Activated CD8-positive, alpha-beta T cell treated with anti-CD3 and anti-CD28 coated beads, Interleukin-2, amount 10 ng/mL, durations not matched to agents 7 days and 5 days (primary cell): ENCODE measurements at regions not wholly inside any gene's neighbourhood (a gene's known extent, or its start where the extent isn't known, plus 50 kb on each side); places are given as distances from the start of the nearest gene placed in this dataset.

Experiments used
- ATAC-seq: fragments of 150-1000 bp; cut with Tn5 transposase; one replicate; pipeline ENCODE4 v1.10.0; 2021; ENCODE audit warnings: moderate library complexity
- CTCF ChIA-PET: fragments of 350-600 bp; sonication (Branson Sonifier 250); formaldehyde crosslinking; loops from one replicate; lab custom pipeline; 2021; ENCODE audit warnings: antibody characterized with exemption; lab: Charles Lee
- POLR2A ChIA-PET: fragments of 350-600 bp; sonication (Branson Sonifier 250); formaldehyde crosslinking; loops from one replicate; lab custom pipeline; 2021; ENCODE audit warnings: antibody characterized with exemption; lab: Charles Lee
- DNase-seq: peaks from one replicate; pipeline ENCODE4 v3.0.0-alpha.2; 2020
- H3K27ac Mint-ChIP-seq: one replicate; pipeline ENCODE4 v1.8.0; 2021; ENCODE audit warnings: mild to moderate bottlenecking, mixed read lengths
- H3K27me3 Mint-ChIP-seq: one replicate; pipeline ENCODE4 v1.8.0; 2021; ENCODE audit warnings: low read depth, mixed read lengths
- H3K36me3 Mint-ChIP-seq: one replicate; pipeline ENCODE4 v1.8.0; 2021; ENCODE audit warnings: low read depth, mixed read lengths
- H3K4me1 Mint-ChIP-seq: one replicate; pipeline ENCODE4 v1.8.0; 2021; ENCODE audit warnings: low read depth, mixed read lengths
- H3K4me3 Mint-ChIP-seq: one replicate; pipeline ENCODE4 v1.8.0; 2021; ENCODE audit warnings: mild to moderate bottlenecking, mixed read lengths
- H3K9me3 Mint-ChIP-seq: one replicate; pipeline ENCODE4 v1.8.0; 2022; ENCODE audit warnings: mixed read lengths; ENCODE audit not compliant: insufficient read depth

DNA sequence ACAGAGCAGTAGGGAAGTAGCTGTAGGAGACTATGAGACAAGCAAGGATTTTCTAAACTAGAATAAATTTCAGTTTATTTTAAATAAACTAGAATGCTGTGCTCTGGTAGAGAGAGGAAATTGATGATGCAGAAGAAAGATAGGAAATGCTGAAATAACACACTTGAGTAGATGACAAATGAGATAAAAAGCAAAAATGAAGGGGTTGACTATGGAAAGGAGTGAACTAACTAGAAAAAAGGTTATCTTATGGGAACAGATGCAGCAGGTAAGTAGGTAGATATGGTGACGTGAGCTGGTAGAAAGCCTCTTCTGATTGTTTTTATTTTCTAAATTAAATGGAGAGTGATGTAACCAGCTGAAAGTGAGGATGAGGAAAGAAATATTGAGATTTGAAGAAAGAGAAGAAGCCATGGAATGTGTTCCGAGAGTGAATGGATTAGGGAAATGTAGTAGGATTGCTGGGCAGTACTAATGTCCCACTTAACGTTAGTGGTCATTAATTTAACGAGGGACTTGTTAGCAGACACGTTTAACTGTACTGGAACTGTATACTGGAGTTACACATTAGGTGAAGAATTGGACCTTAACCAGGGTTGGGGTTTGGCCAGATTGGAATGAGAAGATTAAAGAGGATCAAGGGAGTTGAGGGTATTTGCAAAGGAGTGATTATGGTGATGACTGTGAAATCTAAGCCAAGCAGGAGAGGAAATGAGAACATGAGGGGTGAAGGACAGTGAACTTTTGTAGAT lies 196.5 kb downstream of the TANC2 start:
- POLR2A ChIA-PET: no interaction called here
- Mint-ChIP-seq H3K27me3 (peaks cover 3% of the 10 kb centered on the region), H3K36me3 (no peaks in the 10 kb centered on the region), H3K4me1 (no peaks in the 10 kb centered on the region), H3K27ac (no peak overlapping the region), H3K9me3 (no peaks in the 10 kb centered on the region), H3K4me3 (no peak overlapping the region)
- DNase-seq (no peak), ATAC-seq (no peak)
- CTCF ChIA-PET: no interaction called here

DNA sequence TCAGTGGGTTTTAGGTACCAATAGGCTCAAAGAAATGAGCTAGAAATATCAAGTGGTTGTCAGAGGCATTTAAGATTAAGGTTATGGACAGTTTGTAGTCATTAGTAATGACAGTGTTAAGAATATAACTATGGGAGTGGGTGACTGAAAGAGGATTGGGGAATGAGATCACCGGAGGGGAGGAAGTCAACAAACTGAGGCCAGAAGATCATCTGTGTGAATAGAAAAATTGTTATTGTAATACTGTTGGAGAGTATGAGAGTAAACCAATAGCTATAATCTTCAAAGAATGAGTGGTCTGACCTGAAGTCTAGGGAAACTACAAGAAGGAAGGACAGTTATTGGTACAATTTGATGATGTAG lies 197.1 kb downstream of the TANC2 start:
- Mint-ChIP-seq H3K36me3 (no peaks in the 10 kb centered on the region), H3K27me3 (peaks cover 3% of the 10 kb centered on the region), H3K9me3 (no peaks in the 10 kb centered on the region), H3K27ac (no peak overlapping the region), H3K4me1 (no peaks in the 10 kb centered on the region), H3K4me3 (no peak overlapping the region)
- DNase-seq (no peak), ATAC-seq (no peak)
- ChIA-PET CTCF (no interaction called here), POLR2A (no interaction called here)

DNA sequence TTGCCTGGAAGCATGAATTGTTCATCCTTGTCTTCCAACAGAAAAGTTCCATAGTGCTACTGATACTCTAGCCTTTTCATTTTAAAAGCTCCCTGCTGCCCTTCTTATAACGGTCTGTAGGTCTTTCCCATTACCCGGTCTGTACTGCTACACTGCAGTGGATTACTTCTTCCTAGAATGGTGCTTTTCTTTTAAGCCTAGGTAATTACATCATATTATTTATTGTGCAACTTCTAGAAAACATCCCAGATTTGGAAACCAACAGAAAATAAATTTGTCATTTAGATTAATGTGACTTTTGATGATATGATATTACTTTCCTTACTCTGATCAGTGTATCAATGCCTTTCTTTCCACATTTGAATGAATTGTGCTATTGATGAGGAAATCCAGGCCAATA lies 199.4 kb downstream of the TANC2 start:
- no peaks in the 10 kb centered on the region for H3K36me3 Mint-ChIP-seq
- CTCF ChIA-PET: interaction anchor here (0.7 kb wide), 1 partner anchor 9 kb away, joined by 3 read pairs; no protein-coding TSS in a partner anchor

DNA sequence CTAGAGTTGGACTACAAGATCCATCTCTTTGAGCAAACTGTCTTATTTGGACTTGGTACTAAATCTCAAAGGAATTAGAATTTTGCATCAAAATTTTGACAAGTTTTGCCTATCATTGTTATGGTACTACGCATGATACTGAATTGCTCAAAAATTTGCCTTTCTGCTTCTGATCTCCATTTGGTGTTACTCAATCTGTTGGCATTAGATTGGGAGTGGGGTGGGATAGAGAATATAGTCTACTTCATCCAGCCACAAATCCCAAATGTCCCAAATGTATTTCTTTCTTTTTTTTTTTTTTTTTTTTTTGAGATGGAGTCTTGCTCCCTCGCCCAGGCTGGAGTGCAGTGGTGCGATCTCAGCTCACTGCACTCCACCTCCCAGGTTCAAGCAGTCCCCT lies 204.8 kb downstream of the TANC2 start:
- H3K27me3 Mint-ChIP-seq: peaks cover 3% of the 10 kb centered on the region
- no peaks in the 10 kb centered on the region for H3K4me1 Mint-ChIP-seq
- H3K4me3 Mint-ChIP-seq: no peak overlapping the region
- H3K9me3 Mint-ChIP-seq: no peaks in the 10 kb centered on the region
- ATAC-seq: no peak
- no peak overlapping the region for H3K27ac Mint-ChIP-seq
- ChIA-PET CTCF (no interaction called here), POLR2A (no interaction called here)
- H3K36me3 Mint-ChIP-seq: no peaks in the 10 kb centered on the region
- no peak for DNase-seq

More for the DNA sequence above, 199.4 kb downstream of the TANC2 start:
- H3K27me3 Mint-ChIP-seq: peaks cover 3% of the 10 kb centered on the region
- no peak overlapping the region for H3K27ac Mint-ChIP-seq
- POLR2A ChIA-PET: no interaction called here
- ATAC-seq (no peak), DNase-seq (no peak)
- H3K9me3 Mint-ChIP-seq: no peaks in the 10 kb centered on the region
- no peaks in the 10 kb centered on the region for H3K4me1 Mint-ChIP-seq
- H3K4me3 Mint-ChIP-seq: no peak overlapping the region

DNA sequence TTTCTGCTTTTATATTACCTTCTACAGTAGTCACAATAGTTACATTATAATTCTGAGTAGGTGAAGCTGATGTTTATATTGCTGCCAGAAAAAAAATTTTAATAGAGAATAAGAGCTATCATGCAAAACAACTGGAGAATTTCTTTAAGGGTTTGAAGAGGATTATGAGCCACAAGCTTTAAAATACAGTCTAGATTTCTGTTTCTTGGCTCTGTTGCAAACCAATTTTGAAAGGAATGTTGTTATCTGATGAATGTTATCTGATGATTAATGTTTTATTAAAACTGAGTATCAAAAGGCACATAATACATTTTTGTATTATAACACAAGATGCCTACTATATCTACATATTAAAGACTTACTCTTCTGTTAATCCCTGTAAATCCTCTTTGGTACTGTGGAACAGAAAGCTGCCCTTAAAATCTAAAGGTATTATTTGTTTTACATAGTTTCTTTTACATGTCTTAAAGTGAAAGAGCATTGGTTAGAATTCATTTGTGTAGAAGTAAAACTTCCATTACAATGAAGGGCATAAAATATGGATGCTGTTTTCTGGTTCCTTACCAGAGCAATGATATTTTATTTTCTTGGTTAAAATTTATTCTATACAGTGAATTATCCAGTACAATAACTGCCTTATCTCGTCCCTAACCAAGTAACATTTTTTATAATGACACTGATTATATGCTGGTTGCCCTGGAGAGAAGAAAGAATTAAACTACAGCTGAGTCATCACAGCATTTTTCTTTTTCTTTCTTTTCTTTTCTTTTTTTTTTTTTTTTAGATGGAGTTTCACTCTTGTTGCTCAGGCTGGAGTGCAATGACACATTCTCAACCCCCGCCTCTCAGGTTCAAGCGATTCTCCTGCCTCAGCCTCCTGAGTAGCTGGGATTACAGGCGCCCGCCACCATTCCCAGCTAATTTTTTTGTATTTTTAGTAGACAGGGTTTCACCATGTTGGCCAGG lies 205.7 kb downstream of the TANC2 start:
- POLR2A ChIA-PET: no interaction called here

DNA sequence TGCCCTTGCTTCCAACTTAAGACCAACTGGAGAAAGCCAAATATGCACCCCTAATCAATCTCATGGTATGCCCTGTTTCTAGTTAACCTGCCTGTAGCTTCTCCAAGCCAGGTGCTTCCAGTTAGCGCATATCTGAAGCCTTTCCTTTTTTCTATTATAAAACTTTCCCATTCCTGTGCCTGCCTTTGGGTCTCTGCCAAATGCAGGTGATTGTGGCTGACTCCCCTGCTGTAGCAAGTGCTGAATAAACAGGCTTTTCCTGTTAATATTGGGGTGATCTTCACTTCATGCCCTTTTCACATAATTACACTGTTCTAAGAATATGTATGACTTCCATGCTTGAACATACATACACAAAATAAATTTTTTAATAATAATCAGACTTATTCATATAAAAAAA lies 207.4 kb downstream of the TANC2 start:
- H3K4me1 Mint-ChIP-seq: no peaks in the 10 kb centered on the region
- no peaks in the 10 kb centered on the region for H3K27me3 Mint-ChIP-seq
- H3K4me3 Mint-ChIP-seq: no peak overlapping the region
- ATAC-seq: no peak
- no peak for DNase-seq
- H3K36me3 Mint-ChIP-seq: no peaks in the 10 kb centered on the region
- ChIA-PET CTCF (no interaction called here), POLR2A (no interaction called here)
- no peak overlapping the region for H3K27ac Mint-ChIP-seq
- no peaks in the 10 kb centered on the region for H3K9me3 Mint-ChIP-seq

More for the DNA sequence above, 205.7 kb downstream of the TANC2 start:
- H3K4me1 Mint-ChIP-seq: no peaks in the 10 kb centered on the region
- peaks cover under 1% of the 10 kb centered on the region for H3K27me3 Mint-ChIP-seq
- no peaks in the 10 kb centered on the region for H3K9me3 Mint-ChIP-seq
- no peak overlapping the region for H3K4me3 Mint-ChIP-seq
- ATAC-seq (no peak), DNase-seq (no peak)
- H3K36me3 Mint-ChIP-seq: no peaks in the 10 kb centered on the region
- no peak overlapping the region for H3K27ac Mint-ChIP-seq
- CTCF ChIA-PET: no interaction called here

DNA sequence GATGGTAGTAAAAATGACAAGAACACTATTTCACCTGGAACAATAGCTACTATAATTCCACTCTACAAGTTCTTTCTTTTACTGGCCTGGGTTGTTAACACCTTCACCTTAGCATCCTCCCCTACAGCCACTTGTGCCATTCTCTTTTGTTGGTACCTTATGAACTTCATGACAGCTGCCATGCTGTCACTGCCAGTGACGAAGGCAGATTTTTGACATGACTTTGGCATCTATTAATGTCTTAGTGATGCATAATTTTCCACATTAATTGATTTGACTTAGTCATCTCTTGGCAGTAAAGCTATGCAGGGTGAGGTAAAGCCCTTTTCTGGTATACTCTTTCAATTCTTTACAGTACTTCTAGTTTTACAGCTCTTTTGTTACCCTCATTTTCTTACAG lies 207.9 kb downstream of the TANC2 start:
- no peaks in the 10 kb centered on the region for H3K9me3 Mint-ChIP-seq
- ChIA-PET CTCF (no interaction called here), POLR2A (no interaction called here)
- no peak for ATAC-seq
- no peak overlapping the region for H3K27ac Mint-ChIP-seq
- no peak for DNase-seq
- H3K4me3 Mint-ChIP-seq: no peak overlapping the region
- no peaks in the 10 kb centered on the region for H3K36me3 Mint-ChIP-seq
- H3K4me1 Mint-ChIP-seq: no peaks in the 10 kb centered on the region
- no peaks in the 10 kb centered on the region for H3K27me3 Mint-ChIP-seq

DNA sequence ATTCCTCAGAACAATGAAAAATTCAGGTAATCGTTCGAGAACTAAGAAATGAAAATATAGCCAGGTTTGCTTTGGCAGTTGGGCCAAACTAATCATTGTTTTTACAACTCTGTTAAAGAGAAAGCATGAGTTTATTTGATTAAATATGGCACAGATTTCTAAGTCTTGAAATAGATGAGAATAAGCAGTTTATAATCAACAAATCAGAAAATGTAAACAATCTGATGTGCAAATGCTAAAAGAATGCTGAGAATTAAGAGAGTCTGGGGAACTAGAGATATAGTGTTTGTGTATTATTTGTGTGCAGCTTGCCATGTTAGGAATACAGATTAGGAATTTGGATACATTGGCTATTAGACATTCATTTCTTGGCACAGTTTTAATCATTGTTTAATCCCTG lies 212.5 kb downstream of the TANC2 start:
- H3K36me3 Mint-ChIP-seq: no peaks in the 10 kb centered on the region
- H3K4me1 Mint-ChIP-seq: no peaks in the 10 kb centered on the region
- ChIA-PET CTCF (no interaction called here), POLR2A (no interaction called here)
- no peaks in the 10 kb centered on the region for H3K27me3 Mint-ChIP-seq
- no peak for DNase-seq
- no peaks in the 10 kb centered on the region for H3K9me3 Mint-ChIP-seq
- H3K27ac Mint-ChIP-seq: no peak overlapping the region
- no peak overlapping the region for H3K4me3 Mint-ChIP-seq
- no peak for ATAC-seq

DNA sequence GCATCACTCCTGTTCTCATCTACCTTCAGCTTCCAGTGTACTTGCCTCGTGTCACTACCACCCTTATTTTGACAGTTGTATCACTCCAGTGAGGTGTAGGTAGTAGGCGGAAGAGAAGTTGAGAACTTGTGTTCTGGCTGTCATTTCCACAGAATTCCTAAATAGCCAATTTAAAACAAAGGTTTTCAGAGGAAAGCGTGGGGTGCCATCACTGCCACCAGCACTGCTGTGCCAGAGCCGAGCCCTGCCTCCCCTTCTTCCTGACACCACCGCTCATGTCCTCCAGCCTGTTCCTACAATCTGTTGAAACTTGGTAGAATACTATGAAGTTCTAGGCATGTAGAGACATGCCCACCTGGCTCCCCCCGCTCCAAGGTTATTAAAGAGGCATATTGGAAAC lies 215.8 kb downstream of the TANC2 start:
- ChIA-PET CTCF (no interaction called here), POLR2A (interaction anchor here (0.6 kb wide), 1 partner anchor 270 kb away, joined by 4 read pairs; no protein-coding TSS in a partner anchor)
- Mint-ChIP-seq H3K9me3 (no peaks in the 10 kb centered on the region), H3K36me3 (no peaks in the 10 kb centered on the region), H3K27me3 (no peaks in the 10 kb centered on the region), H3K27ac (no peak overlapping the region), H3K4me3 (no peak overlapping the region), H3K4me1 (no peaks in the 10 kb centered on the region)
- ATAC-seq: no peak
- no peak for DNase-seq

DNA sequence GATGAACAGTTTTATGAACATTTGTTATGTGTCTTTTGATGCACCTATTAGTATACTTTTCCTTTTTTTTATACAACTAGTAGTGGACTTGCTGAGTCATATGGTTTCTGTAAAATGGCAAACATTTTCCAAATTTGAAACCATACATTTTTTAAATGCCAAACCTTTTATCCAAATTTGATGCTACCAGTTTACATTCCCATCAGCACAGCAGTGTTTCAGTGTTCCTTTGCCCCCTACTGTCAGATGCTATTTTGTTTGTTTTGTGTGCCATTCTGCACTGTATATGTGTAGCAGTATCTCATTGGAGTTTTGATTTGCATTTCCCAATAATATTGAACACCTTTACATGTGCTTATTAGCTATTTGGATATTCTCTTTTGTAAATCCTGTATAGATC lies 219.4 kb downstream of the TANC2 start:
- Mint-ChIP-seq H3K36me3 (peaks cover 2% of the 10 kb centered on the region), H3K4me1 (no peaks in the 10 kb centered on the region), H3K27me3 (no peaks in the 10 kb centered on the region), H3K4me3 (no peak overlapping the region), H3K9me3 (peaks cover 3% of the 10 kb centered on the region), H3K27ac (no peak overlapping the region)
- POLR2A ChIA-PET: no interaction called here
- ATAC-seq (no peak), DNase-seq (no peak)
- CTCF ChIA-PET: no interaction called here

DNA sequence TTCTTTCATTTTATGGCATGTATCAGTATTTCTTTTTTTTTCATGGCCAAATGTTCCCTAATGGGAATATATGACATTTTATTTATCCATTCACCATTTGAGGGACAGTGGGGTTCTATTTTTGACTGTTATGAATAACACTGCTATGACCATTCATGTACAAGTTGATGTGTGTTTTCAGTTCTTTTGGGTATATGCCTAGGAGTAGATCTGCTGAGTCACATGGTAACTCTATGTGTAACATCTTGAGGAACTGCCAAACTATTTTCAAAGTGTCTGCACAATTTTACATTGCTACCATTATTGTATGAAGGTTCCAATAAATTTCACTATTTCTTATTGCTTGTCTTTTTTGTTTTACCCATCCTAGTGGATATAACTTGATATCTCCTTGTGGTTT lies 223.0 kb downstream of the TANC2 start:
- POLR2A ChIA-PET: no interaction called here
- Mint-ChIP-seq H3K4me3 (no peak overlapping the region), H3K4me1 (no peaks in the 10 kb centered on the region), H3K27ac (no peak overlapping the region), H3K27me3 (no peaks in the 10 kb centered on the region), H3K9me3 (peaks cover 3% of the 10 kb centered on the region), H3K36me3 (peaks cover 2% of the 10 kb centered on the region)
- CTCF ChIA-PET: no interaction called here
- ATAC-seq (no peak), DNase-seq (no peak)

DNA sequence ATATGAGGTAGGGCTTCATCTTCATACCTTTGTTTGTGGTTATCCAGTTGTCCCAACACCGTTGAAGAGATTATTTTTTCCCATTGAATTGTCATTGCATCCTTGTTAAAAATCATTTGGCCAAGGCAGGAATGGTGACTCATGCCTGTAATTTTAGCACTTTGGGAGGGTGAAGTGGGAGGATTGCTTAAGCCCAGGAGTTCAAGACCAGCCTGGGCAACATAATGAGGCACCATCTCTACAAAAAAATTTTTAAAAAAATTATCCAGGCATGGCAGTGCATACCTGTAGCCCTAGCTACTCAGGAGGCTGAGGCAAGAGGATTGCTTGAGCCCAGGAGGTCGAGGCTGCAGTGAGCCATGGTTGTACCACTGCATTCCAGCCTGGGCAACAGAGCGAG lies 223.9 kb downstream of the TANC2 start:
- H3K4me3 Mint-ChIP-seq: no peak overlapping the region
- CTCF ChIA-PET: no interaction called here
- DNase-seq (no peak), ATAC-seq (no peak)
- no peak overlapping the region for H3K27ac Mint-ChIP-seq
- no peaks in the 10 kb centered on the region for H3K27me3 Mint-ChIP-seq
- peaks cover 2% of the 10 kb centered on the region for H3K36me3 Mint-ChIP-seq
- no peaks in the 10 kb centered on the region for H3K4me1 Mint-ChIP-seq
- POLR2A ChIA-PET: no interaction called here
- H3K9me3 Mint-ChIP-seq: peaks cover 3% of the 10 kb centered on the region
